ENCODE measurements at regions not wholly inside any gene's neighbourhood (a gene's known extent, or its start where the extent isn't known, plus 50 kb on each side); places are given as distances from the start of the nearest gene placed in this dataset.

DNA sequence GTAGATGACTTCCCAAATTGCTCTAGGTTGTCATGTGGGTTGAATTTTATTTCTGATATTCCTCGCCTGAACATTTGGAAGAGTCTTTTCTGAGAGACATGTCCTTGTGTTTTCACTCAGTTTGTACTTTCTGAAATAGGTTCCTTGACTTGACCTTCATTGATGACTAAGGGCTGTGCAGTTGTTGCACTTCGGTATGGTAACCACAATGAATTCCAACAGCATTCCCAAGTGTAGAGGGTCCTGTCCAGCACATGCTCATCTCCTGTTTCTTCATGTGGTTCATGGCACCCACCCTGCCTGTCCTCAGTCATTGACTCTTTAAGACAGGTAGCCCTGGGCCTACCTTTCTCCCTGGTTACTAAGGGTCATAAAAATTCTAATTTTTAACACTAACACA lies 527.8 kb downstream of the MTRR start:
- TF ChIP-seq EP300 (IDR thresholded peaks at IDR 0.05; ENCODE audit: low read depth) (no peak), POLR2A (IDR thresholded peaks at IDR 0.05) (no peak), POLR2AphosphoS5 (IDR thresholded peaks at IDR 0.05) (no peak)
- TF ChIP-seq, protein P1, sequence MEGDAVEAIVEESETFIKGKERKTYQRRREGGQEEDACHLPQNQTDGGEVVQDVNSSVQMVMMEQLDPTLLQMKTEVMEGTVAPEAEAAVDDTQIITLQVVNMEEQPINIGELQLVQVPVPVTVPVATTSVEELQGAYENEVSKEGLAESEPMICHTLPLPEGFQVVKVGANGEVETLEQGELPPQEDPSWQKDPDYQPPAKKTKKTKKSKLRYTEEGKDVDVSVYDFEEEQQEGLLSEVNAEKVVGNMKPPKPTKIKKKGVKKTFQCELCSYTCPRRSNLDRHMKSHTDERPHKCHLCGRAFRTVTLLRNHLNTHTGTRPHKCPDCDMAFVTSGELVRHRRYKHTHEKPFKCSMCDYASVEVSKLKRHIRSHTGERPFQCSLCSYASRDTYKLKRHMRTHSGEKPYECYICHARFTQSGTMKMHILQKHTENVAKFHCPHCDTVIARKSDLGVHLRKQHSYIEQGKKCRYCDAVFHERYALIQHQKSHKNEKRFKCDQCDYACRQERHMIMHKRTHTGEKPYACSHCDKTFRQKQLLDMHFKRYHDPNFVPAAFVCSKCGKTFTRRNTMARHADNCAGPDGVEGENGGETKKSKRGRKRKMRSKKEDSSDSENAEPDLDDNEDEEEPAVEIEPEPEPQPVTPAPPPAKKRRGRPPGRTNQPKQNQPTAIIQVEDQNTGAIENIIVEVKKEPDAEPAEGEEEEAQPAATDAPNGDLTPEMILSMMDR (IDR thresholded peaks at IDR 0.05) = no peak
- WGBS, 2 donors (ENCODE audit: low coverage in 1 of 2) = 88% methylated on average over 2 of the region's 2 CpGs; no CpG with 5 or more reads in 1 of the 2 donors
- H3K27me3 ChIP-seq = no peaks in the 10 kb centered on the region
- no peak for DNase-seq
- no peaks in the 10 kb centered on the region for H3K36me3 ChIP-seq
- in situ Hi-C loops (cut with MboI; ENCODE audit: low pct_ligation_motif_present in 1 of 4, low pct_unique_long_range_greater_than_20kb in 1 of 4, low sequenced_read_pairs in 3 of 4) = no loop called here
- intact Hi-C loops (cut with DNase I; ENCODE audit: low total_unique reads) = no loop called here
- H3K4me3 ChIP-seq = no peak overlapping the region
- H3K4me1 ChIP-seq = no peaks in the 10 kb centered on the region
- no peak overlapping the region for H3K27ac ChIP-seq
- H3K9me3 ChIP-seq = no peaks in the 10 kb centered on the region

DNA sequence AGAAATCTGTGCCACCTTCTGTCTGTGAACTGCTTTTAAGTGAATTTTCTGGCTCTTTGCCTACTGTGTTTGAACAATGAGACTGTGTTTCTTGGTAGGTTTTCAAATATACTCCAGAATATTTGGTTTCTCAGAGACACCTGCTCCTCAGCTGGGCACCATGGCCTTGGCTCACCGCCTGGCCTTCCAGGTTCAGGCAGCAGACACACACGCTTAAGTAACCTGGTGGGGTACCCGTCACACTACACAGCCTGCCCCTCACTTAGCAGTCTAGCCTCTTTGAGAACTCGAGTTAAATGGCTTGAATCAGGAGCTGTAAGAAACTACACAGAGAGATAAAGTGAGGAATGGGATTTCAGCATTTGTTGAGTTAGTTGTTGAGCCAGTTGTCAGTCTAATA lies 530.5 kb downstream of the MTRR start:
- no peaks in the 10 kb centered on the region for H3K36me3 ChIP-seq
- no peak overlapping the region for H3K27ac ChIP-seq
- no peak overlapping the region for H3K4me3 ChIP-seq
- no peak for DNase-seq
- in situ Hi-C loops (cut with MboI; ENCODE audit: low pct_ligation_motif_present in 1 of 4, low pct_unique_long_range_greater_than_20kb in 1 of 4, low sequenced_read_pairs in 3 of 4) = no loop called here
- TF ChIP-seq EP300 (IDR thresholded peaks at IDR 0.05; ENCODE audit: low read depth) (no peak), POLR2AphosphoS5 (IDR thresholded peaks at IDR 0.05) (no peak), POLR2A (IDR thresholded peaks at IDR 0.05) (no peak)
- TF ChIP-seq, protein P1 (IDR thresholded peaks at IDR 0.05) = no peak
- no peaks in the 10 kb centered on the region for H3K9me3 ChIP-seq
- 55 to 70% methylated on average over 4 of the region's 4 CpGs for WGBS, 2 donors (ENCODE audit: low coverage in 1 of 2)
- no peaks in the 10 kb centered on the region for H3K27me3 ChIP-seq
- intact Hi-C loops (cut with DNase I; ENCODE audit: low total_unique reads) = no loop called here
- no peaks in the 10 kb centered on the region for H3K4me1 ChIP-seq

DNA sequence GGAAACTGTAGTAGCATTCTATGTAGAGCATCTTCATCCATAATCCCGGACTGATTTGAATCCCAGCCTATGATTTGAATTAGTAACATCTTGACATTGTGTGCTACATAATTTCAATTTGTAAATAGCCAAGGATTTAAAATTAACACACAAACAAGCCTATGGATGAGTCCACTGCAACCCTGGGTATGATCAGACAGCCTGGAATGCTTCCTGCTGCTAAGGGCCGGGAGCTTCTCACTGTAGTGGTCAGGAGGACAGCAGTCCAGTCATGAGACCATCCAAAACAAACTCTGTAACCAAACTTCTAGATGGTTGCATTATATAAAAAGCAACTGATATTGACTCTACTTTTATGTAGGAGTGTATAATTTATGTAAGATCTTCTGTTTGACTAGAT lies 539.3 kb downstream of the MTRR start:
- WGBS, 2 donors (ENCODE audit: low coverage in 1 of 2) = 71 to 77% methylated on average over 1 to 2 of the region's 2 CpGs
- in situ Hi-C loops (cut with MboI; ENCODE audit: low pct_ligation_motif_present in 1 of 4, low pct_unique_long_range_greater_than_20kb in 1 of 4, low sequenced_read_pairs in 3 of 4) = no loop called here
- TF ChIP-seq EP300 (IDR thresholded peaks at IDR 0.05; ENCODE audit: low read depth) = no peak
- no peak for TF ChIP-seq POLR2AphosphoS5 (IDR thresholded peaks at IDR 0.05)
- TF ChIP-seq, protein P1 (IDR thresholded peaks at IDR 0.05) = no peak
- no peak for TF ChIP-seq POLR2A (IDR thresholded peaks at IDR 0.05)
- Histone ChIP-seq H3K36me3 (no peaks in the 10 kb centered on the region), H3K4me3 (no peak overlapping the region), H3K27ac (no peak overlapping the region), H3K4me1 (no peaks in the 10 kb centered on the region), H3K9me3 (no peaks in the 10 kb centered on the region), H3K27me3 (no peaks in the 10 kb centered on the region)
- intact Hi-C loops (cut with DNase I; ENCODE audit: low total_unique reads) = no loop called here
- no peak for DNase-seq

DNA sequence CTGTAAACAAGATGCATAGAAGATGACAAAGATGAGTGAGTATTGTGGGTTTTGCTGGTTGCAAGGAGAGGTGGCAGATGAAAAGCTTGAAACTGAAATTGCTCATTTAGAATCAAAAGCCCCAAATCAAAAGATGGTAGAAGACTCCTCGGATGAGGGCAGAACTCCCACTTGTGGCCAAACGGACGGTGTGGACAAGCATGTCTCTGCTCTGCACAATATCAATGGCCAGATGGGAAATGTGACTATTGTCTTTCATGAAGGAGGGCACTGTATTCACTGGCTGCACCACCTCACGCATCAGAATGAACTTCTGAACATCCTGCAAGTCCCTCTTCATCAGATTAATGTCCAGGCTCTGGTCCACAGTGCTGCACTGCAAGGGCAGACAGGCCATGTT lies 541.7 kb downstream of the MTRR start:
- Histone ChIP-seq H3K9me3 (no peaks in the 10 kb centered on the region), H3K4me1 (no peaks in the 10 kb centered on the region), H3K4me3 (no peak overlapping the region), H3K27me3 (no peaks in the 10 kb centered on the region), H3K36me3 (no peaks in the 10 kb centered on the region), H3K27ac (no peak overlapping the region)
- WGBS, 2 donors (ENCODE audit: low coverage in 1 of 2) = 72 to 83% methylated on average over 4 of the region's 4 CpGs
- in situ Hi-C loops (cut with MboI; ENCODE audit: low pct_ligation_motif_present in 1 of 4, low pct_unique_long_range_greater_than_20kb in 1 of 4, low sequenced_read_pairs in 3 of 4) (no loop called here), intact Hi-C loops (cut with DNase I; ENCODE audit: low total_unique reads) (no loop called here)
- no peak for DNase-seq
- TF ChIP-seq, protein P1 (IDR thresholded peaks at IDR 0.05) = no peak
- no peak for TF ChIP-seq POLR2AphosphoS5 (IDR thresholded peaks at IDR 0.05)
- TF ChIP-seq POLR2A (IDR thresholded peaks at IDR 0.05) = no peak
- no peak for TF ChIP-seq EP300 (IDR thresholded peaks at IDR 0.05; ENCODE audit: low read depth)

All from transverse colon (tissue), 4 donors.